GM20431 (cell line): ENCODE measurements at regions not wholly inside any gene's neighbourhood (a gene's known extent, or its start where the extent isn't known, plus 50 kb on each side); places are given as distances from the start of the nearest gene placed in this dataset.
"Not testable (repeated sequence)": the region's sequence is repeated elsewhere in the genome, so short reads cannot be mapped to it uniquely, and the experiment has no call there.

Experiments
- in situ Hi-C: fragments of 300-500 bp; cut with MseI, MboI; formaldehyde crosslinking; loops from one replicate; pipeline ENCODE4 v1.15.0; 2020; ENCODE audit warnings: low sequenced_read_pairs; ENCODE audit not compliant: unreplicated experiment

GRCh38 chr7:92926697-92927044 is 90.3 kb upstream of the CDK6 start:
- in situ Hi-C loops: no loop called here

DNA sequence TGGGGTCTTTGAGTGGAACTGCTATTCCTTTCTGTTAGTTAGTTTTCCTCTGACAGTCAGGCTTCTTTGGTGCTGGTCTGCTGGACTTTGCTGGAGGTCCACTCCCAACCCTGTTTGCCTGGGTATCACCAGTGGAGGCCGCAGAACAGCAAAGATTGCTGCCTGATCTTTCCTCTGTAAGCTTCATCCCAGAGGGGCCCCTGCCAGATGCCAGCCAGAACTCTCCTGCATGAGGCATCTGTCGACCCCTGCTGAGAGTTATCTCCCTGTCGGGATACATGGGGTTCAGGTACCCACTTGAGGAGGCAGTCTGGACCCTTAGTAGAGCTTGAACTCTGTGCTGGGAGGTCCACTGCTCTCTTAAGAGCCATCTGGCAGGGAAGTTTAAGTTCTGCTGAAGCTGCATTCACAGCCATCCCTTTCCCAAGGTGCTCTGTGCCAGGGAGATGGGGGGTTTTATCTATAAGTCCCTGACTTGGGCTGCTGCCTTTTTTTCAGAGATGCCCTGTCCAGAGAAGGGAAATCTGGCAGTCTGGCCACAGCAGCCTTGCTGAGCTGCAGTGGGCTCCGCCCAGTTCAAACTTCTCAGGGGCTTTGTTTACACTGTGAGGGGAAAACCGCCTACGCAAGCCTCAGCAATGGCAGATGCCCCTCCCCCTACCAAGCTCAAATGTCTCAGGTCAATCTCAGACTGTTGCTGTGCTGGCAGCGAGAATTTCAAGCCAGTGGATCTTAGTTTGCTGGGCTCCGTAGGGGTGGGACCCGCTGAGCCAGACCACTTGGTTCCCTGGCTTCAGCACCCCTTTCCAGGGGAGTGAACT is 89.7 kb upstream of the CDK6 start:
- in situ Hi-C loops: no loop called here

GRCh38 chr7:92924800-92925199 is 88.4 kb upstream of the CDK6 start:
- in situ Hi-C loops: no loop called here

GRCh38 chr7:92917230-92917629 is 80.9 kb upstream of the CDK6 start:
- in situ Hi-C loops: no loop called here

- in situ Hi-C loops: no loop called here
Observed at GRCh38 chr7:92916770-92917224, 80.4 kb upstream of the CDK6 start.

- in situ Hi-C loops: no loop called here
Observed at GRCh38 chr7:92915348-92915747, 79.0 kb upstream of the CDK6 start.

DNA sequence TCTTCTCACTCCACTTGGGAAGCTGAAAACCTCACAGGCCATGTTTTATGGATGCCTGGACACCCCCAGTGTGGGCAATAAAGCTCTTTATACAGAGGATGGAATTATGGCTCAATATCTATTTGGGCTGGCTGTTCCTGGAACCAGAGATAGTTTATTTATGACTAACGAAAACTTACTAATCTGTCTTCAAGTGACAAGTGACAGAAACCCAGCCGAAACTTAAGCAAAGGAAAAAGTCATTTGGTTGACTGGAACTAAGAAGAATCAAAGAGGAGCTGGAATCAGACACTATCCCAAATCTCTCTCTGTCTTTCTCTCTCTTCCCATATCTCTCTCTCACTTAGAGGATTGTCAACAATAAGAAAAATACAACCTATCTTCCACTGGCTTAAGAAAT is 78.3 kb upstream of the CDK6 start:
- in situ Hi-C loops: no loop called here

- in situ Hi-C loops: no loop called here
Observed at GRCh38 chr7:92913849-92914248, 77.5 kb upstream of the CDK6 start.

DNA sequence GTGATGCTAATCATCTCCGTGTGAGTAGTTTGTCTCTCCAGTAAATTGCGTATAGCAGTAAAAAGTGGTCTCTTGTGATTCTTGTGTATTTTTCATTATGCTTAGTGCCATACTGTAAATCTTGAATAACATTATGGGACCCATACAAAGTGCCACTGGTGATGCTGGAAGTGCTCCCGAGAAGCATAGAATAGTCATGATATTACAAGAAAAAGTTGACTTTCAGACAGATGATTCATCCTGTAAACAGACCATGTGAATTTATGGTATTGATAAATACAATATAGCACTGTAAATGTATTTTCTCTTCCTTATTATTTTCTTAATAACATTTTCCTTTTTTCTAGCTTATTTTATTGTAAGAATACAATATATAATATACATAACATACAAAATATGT is 74.6 kb upstream of the CDK6 start:
- in situ Hi-C loops: no loop called here

DNA sequence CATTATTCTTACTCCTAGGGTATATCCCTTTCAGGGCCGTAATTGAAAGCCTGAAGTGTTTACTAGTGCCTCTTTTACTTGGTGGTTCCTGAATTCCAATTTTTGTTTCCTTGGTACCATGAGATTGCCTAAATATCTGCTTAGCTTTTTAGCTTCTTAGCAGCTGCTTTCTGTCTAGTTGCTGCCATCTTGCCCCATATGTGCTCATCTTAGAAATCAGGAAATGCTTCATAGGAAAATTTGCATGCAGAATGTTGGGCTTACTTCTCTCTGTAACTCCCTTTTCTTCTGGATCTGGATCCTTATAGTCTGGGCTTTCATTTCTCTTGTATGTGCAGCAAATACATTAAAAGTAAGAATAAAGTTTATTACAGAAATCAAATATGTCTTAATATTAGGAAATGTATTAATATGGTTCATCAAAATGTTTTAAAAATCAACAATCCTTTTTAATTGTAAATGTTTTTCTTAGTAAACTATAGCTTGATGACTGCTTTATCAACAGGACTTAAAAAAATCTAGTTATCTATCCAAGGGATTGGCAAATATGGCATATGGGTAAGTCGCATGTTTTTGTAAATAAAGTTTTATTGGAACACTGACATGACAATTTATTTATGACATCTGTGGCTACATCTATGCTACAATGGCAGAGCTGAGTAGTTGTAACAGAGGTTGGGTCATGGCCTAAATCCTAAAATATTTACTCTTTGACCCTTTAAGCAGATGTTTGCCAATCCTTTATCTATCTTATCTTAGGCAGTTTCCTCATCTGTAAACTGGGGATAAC is 73.5 kb upstream of the CDK6 start:
- in situ Hi-C loops: loop anchor here (10.0 kb wide), 1 partner anchor 65 kb away; no protein-coding TSS in a partner anchor

DNA sequence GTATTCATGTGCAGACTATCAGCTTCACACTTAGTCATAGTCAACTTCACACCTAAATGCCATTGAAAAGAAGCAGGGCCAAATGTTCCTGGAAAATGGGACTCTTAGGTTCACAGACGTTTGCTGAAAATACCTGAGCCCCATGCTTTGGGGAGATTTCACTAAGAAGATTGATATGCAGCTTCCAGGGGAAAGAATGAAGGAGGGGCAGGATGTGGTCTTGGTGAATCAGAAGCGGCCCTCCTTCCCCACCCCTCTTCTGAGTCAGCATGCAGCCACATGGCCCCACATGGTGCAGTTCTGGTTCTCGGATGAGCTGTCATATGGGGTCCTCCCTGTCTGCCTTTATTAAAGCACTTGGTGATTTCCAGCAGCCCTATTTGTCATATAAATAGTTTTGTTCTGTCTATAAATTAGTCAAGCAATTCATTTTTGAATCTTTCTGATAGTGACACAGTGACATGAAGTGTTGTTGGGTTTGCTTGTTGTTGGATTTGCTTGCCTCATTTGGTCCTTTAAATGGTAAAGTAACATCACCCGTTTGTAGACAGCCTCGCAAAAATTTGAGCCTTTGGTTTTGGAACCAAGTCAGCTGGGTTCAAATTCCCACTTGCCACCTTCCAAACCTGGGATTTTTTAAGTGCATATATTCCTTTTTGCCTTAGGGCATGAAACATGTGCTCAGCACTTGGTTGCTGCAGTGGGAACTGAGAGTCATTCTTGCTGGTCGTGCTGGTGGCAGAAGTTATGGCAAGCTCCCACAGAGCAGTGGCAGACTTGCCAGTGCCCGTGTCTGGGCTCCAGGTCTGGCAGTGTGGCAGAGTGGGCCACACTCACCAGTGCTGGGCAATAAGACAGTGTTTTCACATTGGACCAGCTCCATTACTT is 68.1 kb upstream of the CDK6 start:
- in situ Hi-C loops: loop anchor here (10.0 kb wide), 1 partner anchor 60 kb away; no protein-coding TSS in a partner anchor

DNA sequence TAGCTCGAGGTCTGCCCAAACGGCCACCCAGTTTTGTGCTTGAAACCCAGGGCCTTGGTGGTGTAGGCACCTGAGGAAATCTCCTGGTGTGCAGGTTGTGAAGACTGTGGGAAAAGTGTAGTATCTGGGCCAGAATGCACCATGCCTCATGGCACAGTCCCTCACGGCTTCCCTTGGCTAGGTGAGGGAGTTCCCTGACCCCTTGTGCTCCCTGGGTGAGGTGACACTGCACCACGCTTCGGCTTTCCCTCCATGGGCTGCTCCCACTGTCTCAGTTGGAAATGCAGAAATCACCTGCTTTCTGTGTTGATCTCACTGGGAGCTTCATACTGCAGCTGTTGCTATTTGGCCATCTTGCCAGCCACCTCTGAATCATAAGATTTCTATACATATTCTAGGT is 62.4 kb upstream of the CDK6 start:
- in situ Hi-C loops: no loop called here

GRCh38 chr7:92894857-92895256 is 58.5 kb upstream of the CDK6 start:
- in situ Hi-C loops: not testable (repeated sequence)

DNA sequence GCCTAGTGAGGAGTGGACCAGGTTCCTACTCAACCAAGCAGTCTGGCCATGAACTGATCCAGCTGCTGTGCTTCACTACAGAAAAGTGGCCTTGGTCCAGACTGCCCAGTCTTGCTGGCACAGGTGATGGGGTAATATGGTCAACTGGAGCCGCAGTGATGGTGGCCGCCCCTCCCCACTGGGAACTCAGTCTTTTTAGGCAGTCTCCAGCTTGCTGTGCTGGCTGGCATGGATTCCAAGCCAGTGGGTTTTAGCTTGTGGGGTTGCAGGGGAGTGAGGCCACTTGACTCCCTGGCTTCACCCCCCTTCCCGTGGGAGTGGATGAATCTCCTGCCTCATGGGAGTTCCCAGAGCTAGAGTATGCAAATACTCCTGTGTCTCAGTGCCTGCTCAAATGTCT is 52.7 kb upstream of the CDK6 start:
- in situ Hi-C loops: no loop called here
